Ectodermal cell (in vitro differentiated cells): ENCODE measurements at regions not wholly inside any gene's neighbourhood (a gene's known extent, or its start where the extent isn't known, plus 50 kb on each side); places are given as distances from the start of the nearest gene placed in this dataset.
"Not testable (repeated sequence)": the region's sequence is repeated elsewhere in the genome, so short reads cannot be mapped to it uniquely, and the experiment has no call there.

Experiments used
- H3K27ac ChIP-seq: 2 replicates; pipeline ENCODE4 v1.7.0; 2013; ENCODE audit warnings: mild to moderate bottlenecking, low read depth, low read length; ENCODE audit not compliant: insufficient read depth, poor library complexity, severe bottlenecking
- H3K27me3 ChIP-seq: 2 replicates; pipeline ENCODE4 v1.7.0; 2013; ENCODE audit warnings: mild to moderate bottlenecking, low read length; ENCODE audit not compliant: insufficient read depth, control insufficient read depth, poor library complexity, severe bottlenecking
- H3K36me3 ChIP-seq: one replicate; pipeline ENCODE4 v1.7.0; 2013; ENCODE audit warnings: low read length; ENCODE audit not compliant: control insufficient read depth, insufficient read depth
- H3K4me1 ChIP-seq: one replicate; pipeline ENCODE4 v1.7.0; 2013; ENCODE audit warnings: low read length; ENCODE audit not compliant: control insufficient read depth, insufficient read depth
- H3K4me3 ChIP-seq: 2 replicates; pipeline ENCODE4 v1.7.0; 2013; ENCODE audit warnings: low read depth, low read length, control low read depth; ENCODE audit not compliant: insufficient read depth
- H3K9me3 ChIP-seq: 2 replicates; pipeline ENCODE4 v1.7.0; 2013; ENCODE audit warnings: mild to moderate bottlenecking, low read length, moderate library complexity; ENCODE audit not compliant: control insufficient read depth
- WGBS, 2 experiments: methylation state at CpG; one replicate each; pipeline ENCODE4 v1.1.7; 2013; ENCODE audit warnings: missing lambda C conversion rate in 2 of 2; 5-methylcytosine and 5-hydroxymethylcytosine counted together

- not testable (repeated sequence) for H3K4me3 ChIP-seq, H3K36me3 ChIP-seq, H3K27ac ChIP-seq, H3K4me1 ChIP-seq, H3K27me3 ChIP-seq, H3K9me3 ChIP-seq
- 94 to 100% methylated on average over 3 of the region's 4 CpGs for WGBS, 2 experiments
Measured at GRCh38 chr2:87640961-87641563, 106.8 kb upstream of the PLGLB2 start.

DNA sequence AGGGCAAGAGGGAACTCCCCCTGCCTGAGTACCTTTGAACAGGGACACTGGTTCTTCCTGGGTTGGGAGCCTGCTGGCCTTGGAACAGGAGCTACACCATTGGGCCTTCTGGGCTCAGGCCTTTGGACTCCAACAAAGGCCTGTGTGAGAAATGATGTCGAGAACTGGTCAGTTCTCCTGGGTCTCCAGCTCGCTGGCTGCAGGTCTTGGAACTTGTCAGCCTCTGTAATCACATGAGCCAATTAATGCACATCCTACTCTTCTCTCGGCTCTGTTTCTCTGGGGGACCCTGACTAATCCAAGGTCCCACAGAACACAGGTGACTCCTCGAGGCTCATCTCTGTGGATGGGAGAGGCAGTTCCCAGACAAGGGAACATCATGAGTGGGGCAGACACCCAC, 104.7 kb upstream of the PLGLB2 start:
- H3K27ac ChIP-seq, H3K9me3 ChIP-seq, H3K4me1 ChIP-seq, H3K36me3 ChIP-seq, H3K27me3 ChIP-seq, H3K4me3 ChIP-seq: not testable (repeated sequence)
- 88 to 94% methylated on average over 4 of the region's 4 CpGs for WGBS, 2 experiments

- not testable (repeated sequence) for H3K27me3 ChIP-seq
Measured at GRCh38 chr2:87647737-87648498, 100.0 kb upstream of the PLGLB2 start.

GRCh38 chr2:87648815-87649214, 99.1 kb upstream of the PLGLB2 start:
- H3K27me3 ChIP-seq, H3K36me3 ChIP-seq, H3K9me3 ChIP-seq, H3K4me1 ChIP-seq, H3K27ac ChIP-seq, H3K4me3 ChIP-seq: not testable (repeated sequence)
- no CpG with 5 or more reads among the region's 3 CpGs for WGBS, 2 experiments

More at GRCh38 chr2:87647737-87648498, 100.0 kb upstream of the PLGLB2 start:
- H3K4me3 ChIP-seq, H3K9me3 ChIP-seq, H3K27ac ChIP-seq, H3K36me3 ChIP-seq, H3K4me1 ChIP-seq: not testable (repeated sequence)
- WGBS, 2 experiments = 90 to 91% methylated on average over 2 of the region's 5 CpGs

DNA sequence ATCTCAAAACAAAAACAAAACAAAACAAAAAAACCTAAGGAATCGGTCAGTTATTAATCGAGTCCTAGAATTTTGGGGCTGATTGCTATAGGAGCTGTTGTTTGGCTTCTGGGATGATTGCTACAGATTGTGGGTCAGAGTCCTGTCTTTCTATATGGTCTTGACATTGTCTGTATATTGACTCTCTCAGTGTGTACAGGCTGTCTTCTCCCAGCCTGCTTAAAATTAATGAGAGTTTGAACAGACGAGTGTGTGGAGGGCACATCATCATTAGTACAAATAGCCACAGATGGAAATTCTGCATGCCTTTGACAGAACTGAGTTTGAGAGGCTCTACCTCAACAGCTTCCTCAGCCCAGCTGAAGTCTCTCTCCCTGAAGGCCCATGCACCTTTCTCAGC, 98.0 kb upstream of the PLGLB2 start:
- not testable (repeated sequence) for H3K27ac ChIP-seq, H3K4me3 ChIP-seq, H3K4me1 ChIP-seq, H3K27me3 ChIP-seq, H3K36me3 ChIP-seq, H3K9me3 ChIP-seq
- WGBS, 2 experiments = 93 to 100% methylated on average over 3 of the region's 3 CpGs

GRCh38 chr2:87650837-87651236, 97.0 kb upstream of the PLGLB2 start:
- H3K4me1 ChIP-seq, H3K4me3 ChIP-seq, H3K36me3 ChIP-seq, H3K9me3 ChIP-seq, H3K27me3 ChIP-seq, H3K27ac ChIP-seq: not testable (repeated sequence)
- WGBS, 2 experiments = 100% methylated on average over 1 of the region's 2 CpGs; no CpG with 5 or more reads in 1 of the 2 experiments

GRCh38 chr2:87651589-87651988, 96.3 kb upstream of the PLGLB2 start:
- H3K4me1 ChIP-seq = not testable (repeated sequence)

GRCh38 chr2:87653373-87653772, 94.5 kb upstream of the PLGLB2 start:
- not testable (repeated sequence) for H3K27ac ChIP-seq

More at GRCh38 chr2:87651589-87651988, 96.3 kb upstream of the PLGLB2 start:
- not testable (repeated sequence) for H3K36me3 ChIP-seq, H3K27me3 ChIP-seq, H3K4me3 ChIP-seq, H3K27ac ChIP-seq, H3K9me3 ChIP-seq
- 93 to 98% methylated on average over 2 of the region's 2 CpGs for WGBS, 2 experiments

DNA sequence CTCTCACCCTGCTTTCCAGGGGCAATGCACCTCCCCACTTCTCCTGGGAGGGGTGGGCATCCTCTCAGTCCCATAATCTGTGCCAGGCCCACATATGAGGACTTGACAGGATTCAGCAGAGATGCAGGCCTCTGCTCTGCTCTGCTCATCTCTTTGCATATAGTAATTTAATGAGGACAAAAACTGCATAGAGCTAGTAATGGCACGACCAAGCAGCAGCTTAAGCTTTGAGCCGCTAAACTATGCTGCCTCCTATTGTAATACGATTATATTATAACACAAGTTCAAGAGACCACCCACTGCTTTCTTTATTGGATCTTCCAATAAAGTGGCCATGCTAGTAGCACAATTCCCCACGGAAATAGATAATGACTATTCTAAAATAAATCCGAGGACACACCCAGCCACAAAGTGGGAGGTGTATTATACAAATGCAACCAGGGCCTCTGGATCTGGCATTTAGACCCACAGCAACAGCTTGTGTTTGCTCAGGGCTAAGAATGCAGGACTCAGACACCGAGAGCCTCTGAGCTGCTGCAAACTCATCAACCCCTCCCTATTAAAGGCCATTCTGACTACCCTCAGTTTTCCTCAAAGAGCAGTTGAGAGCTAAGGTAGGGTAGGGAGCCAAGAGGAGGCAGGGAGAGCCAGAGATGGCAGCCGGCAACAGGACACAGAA, 93.6 kb upstream of the PLGLB2 start:
- not testable (repeated sequence) for H3K27ac ChIP-seq, H3K36me3 ChIP-seq, H3K4me1 ChIP-seq, H3K9me3 ChIP-seq, H3K27me3 ChIP-seq, H3K4me3 ChIP-seq
- 67 to 83% methylated on average over 3 to 4 of the region's 7 CpGs for whole genome bisulfite sequencing, 2 experiments

More at GRCh38 chr2:87653373-87653772, 94.5 kb upstream of the PLGLB2 start:
- H3K27me3 ChIP-seq, H3K36me3 ChIP-seq, H3K9me3 ChIP-seq, H3K4me3 ChIP-seq, H3K4me1 ChIP-seq: not testable (repeated sequence)

DNA sequence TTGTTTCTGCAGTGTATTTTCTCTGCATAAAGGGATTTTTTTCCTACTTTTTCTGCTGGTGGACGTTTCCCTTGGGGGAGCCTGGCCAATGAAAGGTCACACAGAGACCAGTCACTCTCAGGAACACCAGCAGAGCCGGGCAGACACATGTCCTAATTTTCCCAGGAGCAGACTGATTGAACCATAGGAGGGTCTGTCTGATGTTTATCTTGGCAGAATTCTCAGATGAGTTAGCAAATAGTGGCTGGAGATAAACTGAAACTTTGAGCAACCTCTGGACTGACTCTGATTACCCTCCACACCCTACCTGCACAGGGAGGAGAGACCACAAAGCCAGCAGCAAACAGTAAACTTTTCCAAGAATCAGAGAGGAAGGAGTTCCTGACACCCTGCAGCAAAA, 90.0 kb upstream of the PLGLB2 start:
- H3K27ac ChIP-seq, H3K4me1 ChIP-seq: not testable (repeated sequence)
- WGBS, 2 experiments = 60% methylated on average over 1 of the region's 2 CpGs; no CpG with 5 or more reads in 1 of the 2 experiments

More for the DNA sequence above, 90.0 kb upstream of the PLGLB2 start:
- not testable (repeated sequence) for H3K36me3 ChIP-seq, H3K9me3 ChIP-seq, H3K27me3 ChIP-seq, H3K4me3 ChIP-seq
